Stimulated activated CD4-positive, alpha-beta T cell treated with anti-CD3 and anti-CD28 coated beads, Interleukin-12 subunit alpha, Interleukin-12 subunit beta, amount 100 ng/mL, for 4 hours (primary cell): ENCODE measurements at regions not wholly inside any gene's neighbourhood (a gene's known extent, or its start where the extent isn't known, plus 50 kb on each side); places are given as distances from the start of the nearest gene placed in this dataset.

ENCODE experiments used
- DNase-seq: peaks from one replicate; pipeline ENCODE4 v3.0.0-alpha.2; 2020

DNA sequence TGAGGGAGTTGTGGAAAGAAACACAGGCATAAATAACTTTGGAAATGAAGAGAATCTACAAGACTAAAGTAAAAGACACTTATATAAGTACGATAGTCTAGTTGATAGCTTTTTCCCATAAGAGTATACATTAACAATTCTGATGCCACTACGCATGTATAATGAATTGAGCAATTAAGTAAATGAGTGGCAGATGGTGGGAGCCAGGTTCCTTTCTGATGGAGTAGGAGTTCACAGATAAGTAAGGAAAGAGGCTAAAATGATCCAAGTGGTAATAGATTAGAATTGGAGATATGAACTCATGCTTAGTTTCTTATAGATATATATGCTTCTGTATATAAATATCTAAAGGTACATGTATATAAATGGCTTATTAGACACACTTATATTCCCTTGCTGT lies 368.3 kb downstream of the FAM181B start:
- DNase-seq, result no peak

DNA sequence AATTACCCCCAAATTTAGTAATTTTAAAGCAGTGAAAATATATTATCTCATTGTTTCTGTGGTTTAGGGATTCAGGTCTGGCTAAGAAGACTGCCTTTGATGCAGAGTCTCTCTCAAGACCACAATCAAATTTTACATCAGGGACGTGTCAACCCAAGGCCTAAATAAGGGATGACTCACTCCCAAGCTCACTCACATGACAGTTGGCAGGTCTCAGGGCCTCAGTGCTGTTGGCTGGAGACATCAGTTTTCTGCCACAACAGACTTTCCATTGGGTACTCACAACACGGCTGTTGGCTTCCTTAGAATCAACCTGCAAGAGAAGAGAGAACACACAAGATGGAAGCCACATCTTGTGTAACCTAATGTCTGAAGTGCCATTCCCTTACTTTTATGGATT lies 377.3 kb downstream of the FAM181B start:
- no peak for DNase-seq

DNA sequence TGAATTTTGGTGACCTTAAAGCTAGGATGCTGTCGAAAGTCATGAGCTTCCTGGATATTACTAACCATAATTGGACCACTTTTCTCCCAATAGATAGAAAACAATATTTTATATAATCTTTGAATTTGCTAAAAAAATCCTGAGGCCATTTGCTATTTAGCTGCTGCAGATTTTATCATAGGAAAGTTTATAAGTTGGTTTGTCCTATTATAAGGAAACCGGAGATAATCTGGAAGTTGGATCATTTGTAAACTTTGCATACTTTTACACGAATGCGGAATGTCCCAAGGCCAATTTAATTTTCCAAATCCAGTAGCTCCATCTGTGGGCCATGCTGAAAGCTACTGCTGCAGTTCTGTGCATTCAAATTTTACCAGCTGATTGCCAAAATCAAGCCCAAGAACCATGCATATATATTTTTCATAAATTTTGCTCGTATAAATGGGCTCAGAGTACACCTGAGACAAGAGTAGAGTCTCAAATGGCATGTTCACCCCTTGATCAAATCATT lies 378.3 kb downstream of the FAM181B start:
- DNase-seq, result no peak

DNA sequence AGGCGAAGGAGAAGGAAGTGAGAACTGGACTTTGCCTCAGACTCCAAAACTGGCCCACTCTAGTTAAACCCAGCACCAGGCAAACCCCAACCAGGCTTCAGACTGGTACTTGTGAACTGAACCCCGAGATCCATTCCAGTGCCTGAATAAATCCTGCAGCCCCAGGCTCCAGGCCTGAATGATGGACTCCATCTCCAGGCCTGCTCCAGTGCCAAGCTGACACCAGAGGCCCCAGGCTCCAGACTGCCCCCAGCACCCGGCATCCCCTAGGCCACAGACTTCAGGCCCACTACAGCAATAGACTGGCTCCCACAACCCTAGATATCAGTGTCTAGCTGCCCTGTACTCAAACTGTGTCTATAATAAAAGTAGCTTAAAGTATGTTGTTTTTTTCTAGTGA lies 406.8 kb downstream of the FAM181B start:
- DNase-seq, result no peak

DNA sequence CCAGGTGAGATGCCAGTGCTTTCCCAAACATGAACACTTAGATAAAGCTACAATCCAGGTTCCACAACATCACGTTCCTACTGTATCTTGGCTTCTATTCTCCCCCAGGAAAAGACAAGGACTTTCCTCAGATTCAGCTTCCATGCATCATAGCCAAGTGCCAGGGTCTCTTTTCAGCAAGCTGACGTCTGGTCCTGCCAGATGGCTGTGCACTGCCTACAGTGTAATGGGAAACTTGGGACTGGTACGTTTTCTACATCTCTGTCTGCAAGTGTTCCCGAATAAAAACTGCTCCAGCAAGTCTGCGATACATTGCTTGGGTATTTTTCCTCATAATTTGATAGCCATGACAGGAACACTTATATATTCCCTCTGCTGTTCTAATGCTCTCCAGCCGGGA lies 412.5 kb downstream of the FAM181B start:
- DNase-seq, result no peak

DNA sequence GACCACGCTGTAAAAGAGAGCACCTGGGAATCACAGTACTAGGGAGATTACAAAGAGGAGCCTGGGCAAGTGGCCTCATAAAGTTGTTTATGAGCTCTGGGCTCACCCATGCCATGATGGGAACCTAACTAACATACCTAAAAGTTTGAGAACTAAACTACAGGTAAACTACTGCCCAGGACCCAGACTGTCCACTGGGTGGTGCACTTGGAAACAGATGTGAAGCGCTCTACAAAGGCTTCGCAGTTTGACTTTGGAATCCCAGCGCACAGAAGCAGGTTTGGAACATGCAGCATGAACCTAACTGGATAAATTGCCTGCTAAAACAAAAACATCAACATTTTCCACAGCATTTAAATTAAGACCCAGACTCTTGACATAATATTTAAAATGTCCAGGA lies 418.6 kb downstream of the FAM181B start:
- DNase-seq, result no peak

DNA sequence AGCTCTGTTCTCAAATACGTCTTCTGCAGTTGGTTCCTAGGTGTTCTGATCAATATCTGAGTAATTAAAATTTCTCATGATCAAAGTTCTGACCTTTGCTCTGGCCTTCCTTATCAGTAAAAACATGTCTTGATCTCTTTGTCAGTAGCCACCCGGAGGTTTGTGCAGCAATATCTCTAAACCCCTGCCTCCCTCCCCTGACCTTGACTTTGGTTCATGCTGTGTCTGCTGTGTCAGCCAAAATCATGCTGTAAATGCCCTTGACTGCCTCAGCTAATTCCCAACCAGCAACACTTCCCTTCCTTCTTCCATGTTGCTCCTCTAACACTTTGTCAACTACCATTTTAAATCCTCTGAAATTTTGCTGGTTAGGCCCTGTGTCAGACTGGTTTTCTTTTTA lies 424.7 kb downstream of the FAM181B start:
- no peak for DNase-seq

DNA sequence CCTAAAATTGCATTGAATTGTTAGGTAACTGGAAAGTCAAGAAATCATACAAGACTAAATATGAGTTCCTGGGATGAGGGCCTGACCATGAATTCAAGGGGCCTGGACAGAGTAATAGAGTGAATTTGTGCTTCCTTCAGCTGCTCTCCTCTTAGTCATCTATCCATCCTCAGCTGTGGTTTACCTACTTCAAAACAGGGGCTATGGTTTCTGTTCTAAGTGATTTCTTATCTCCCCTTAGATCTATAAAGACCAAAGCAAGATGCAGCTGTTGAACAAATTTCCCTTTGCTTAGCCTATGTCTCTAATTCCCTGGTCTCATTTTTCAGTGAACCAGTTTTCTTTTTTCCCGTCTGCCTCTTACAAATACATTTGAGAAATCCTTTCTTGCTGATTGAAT lies 428.5 kb downstream of the FAM181B start:
- no peak for DNase-seq

DNA sequence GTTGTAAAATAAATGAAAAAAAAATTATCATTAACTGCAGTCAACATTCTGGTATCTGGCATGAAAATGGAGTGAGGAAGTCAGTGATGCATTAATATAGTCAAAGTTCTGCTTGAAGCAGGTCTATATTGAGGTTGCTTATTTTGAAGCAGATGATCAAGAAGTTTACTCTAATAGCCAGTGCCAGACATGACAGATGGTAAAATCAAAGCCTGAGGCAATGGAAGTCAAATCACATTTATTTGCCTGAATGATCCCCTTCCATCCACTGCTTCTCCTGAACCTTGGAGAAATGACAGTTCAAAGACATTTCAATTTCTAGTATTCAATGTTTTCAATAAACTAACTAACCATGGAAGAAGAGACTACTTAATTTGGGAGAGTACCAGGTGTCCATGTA lies 430.0 kb downstream of the FAM181B start:
- no peak for DNase-seq

DNA sequence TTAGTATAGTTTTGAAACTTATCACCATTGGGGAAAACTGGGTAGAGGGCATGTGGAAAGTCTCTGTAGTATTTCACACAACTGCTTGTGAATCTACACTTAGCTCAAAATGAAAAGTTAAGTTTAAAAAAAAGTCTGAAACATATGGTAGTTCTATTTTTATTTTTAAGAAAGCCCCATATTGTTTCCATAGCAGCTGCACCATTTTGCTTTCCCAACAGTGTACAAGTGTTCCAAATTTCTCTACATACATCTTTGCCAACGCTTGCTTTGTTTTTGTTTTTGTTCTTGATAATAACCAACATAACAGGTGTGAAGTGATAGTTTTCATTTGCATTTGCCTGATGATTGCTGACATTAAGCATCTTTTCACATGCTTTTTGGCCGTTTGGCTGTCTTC lies 445.2 kb downstream of the FAM181B start:
- no peak for DNase-seq

DNA sequence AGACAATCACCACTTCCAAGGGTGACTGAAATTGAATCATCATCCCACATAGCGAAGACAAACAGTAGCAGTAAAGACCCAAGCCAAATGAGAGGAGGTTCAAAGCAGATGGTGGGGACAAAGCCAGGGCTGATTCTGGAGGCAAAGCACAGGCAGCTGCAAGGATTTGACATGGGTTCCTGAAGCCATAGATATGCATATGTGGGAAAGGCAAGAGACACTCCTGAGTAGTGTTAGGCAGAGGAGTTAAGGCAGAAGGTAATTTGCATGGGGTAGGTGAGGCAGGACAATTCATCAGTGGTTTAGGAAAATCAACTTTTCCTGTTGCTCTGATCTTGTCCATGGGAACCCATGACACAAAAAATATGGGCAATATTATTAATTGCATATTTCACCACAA lies 462.8 kb downstream of the FAM181B start:
- no peak for DNase-seq

DNA sequence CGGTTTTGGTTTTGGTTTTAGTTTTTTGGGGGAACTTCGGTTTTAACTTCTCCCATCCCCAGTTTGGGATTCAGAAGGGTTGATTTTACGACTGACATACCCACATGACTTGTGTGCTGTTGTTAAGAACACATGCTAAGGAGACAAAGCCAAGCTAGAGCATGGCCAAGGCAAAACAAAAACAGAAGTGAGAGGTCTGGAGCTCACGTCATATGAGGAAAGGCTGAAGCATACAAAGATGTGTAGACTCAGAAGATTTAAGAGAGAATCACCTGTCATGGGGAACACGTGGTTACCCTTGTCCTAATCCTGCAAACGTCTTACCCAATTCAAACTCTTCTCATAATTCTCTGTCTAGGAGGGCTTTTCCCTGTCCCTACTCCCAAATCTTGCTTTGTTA lies 465.0 kb downstream of the FAM181B start:
- DNase-seq, result no peak

DNA sequence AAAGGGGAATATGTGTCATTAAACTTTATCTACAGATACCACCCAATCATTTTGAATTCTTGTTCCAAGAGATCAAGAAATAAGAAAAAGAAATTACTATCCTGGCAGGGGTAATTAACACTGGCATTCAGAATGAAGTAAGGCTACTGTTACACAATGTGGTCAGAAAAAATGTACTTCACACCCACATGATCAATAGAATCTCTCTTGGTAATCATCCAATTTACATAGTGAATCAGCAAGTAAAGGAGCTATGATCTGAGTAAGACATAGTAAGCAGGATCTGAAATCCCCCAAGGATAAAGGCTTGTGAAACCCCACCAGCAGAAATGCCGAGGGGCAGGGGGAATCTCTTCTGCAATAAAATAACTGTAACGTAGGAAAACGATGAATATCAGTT lies 466.5 kb downstream of the FAM181B start:
- DNase-seq, result no peak

DNA sequence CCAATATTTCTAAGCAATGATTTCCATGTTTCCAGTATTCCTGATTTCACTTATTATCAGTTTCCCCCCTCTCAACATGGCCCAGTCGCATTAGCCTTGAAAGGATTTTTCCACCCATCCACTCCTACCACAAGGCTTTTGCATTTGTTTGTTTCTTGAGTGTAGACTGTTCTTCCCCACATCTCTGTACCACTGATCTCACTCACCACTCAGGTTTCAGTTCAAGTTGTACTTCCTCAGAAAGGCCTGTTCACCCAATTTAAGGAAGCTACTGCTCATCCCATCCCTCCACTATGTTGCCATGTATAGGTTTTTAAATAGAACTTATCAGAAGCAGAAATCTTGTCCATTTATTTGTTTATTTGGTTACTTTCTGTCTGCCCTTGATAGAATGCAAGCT lies 472.3 kb downstream of the FAM181B start:
- DNase-seq, result no peak

DNA sequence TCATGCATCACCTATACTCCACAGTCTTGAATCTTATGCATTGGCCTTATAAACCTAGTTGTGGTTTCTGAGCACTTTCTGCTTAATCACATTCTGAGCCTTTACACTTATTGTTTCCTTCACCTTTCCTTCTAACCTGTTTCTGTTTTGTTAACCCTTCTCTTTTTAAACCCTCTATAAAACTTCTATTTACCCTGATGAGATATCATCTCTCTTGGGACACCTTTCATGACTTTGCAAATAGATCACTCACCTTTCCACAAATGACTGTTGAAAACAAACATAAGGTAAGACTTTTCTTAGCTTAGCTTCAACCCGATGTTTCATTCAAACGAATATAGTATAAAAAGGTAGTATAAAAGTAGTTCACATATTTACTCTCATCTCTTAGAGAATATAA lies 483.6 kb downstream of the FAM181B start:
- DNase-seq, result no peak

DNA sequence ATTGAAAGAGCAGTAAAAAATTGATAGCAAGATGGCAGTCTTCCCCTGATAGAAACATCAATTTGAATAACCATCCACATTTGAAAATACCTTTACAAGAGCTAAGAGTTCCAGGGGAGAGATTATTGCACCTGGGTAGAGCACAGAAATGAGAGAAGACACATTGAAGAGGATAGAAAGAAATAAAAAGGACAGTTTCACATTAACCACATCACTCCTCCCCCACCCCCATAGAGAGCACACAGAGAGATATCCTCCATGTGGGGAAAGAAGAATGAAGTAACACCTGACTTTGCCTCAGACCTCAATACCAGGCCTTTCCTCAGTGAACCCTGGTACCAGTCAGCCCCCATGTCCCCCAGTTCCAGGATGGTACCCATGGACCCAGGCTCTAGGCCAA lies 486.7 kb downstream of the FAM181B start:
- DNase-seq, result no peak

DNA sequence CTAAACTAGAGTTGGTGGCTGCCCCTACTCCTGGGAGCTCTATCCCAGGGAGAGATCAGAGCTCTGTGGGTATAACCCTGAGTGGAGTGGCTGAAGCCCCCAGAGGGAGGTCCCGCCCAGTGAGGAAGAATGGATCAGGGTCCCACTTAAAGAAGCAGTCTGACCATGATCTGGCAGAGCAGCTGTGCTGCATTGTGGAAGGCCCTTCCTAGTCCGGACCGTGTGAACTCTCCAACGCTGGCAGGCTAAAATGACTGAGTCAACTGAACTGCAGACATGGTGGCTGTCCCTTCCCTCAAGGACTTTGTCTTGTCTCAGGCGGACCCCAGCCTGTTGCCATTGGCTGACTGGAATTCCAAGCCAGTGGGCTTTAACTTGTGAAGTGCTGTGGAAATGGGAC lies 494.2 kb downstream of the FAM181B start:
- no peak for DNase-seq

DNA sequence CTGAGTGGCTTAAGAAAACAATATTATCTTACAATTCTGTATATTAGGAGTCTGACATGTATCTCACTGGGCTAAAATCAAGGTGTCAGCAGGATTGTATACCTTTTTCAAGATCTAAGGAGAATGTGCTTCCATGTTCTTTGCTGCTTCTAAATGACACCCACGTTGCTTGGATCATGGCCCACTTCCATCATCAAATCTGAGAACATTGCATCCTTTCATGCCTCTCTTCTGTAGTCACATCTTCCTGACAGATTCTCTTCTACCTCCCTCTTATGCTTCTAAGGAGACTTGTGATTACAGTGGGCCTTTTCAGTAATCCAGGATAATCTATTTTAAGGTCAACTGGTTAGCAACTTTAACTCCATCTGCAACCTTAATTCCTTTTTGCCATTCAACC lies 499.4 kb downstream of the FAM181B start:
- DNase-seq, result no peak

DNA sequence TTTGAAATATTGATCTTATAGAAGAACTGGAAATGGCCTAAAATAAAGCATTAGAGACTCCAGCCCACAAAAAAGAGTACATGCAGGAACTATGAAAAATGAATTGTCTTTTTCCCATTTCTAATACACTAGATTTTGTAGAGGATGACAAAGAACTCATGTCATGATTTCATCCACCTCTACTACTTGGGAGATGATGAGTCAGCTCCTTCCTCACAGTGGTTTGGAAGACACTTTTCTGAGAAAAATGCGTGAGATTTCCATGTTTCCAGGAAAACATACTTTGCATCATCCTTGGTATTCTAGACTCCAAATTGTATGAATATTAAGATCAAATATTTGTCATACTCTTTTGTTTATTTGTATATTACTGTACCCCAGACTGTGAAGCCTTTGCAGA lies 500.5 kb downstream of the FAM181B start:
- no peak for DNase-seq

DNA sequence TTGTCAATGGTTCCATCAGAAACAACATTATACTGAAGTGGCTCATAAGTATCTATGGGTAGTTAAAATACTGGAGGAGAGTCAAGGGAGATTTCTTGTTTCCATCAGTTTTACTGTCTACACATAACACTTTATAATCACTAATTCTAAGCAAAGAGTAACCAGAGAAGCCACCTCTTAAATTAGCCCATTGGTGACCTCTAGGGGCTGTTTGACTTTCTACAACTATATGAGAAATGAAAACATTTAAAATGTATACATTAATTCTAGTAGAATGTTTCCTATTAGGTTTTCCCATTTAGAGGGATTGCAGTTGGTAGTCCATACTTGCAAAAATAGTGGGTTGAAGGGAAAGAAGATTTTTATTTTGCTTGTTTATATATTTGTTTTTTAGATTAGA lies 504.3 kb downstream of the FAM181B start:
- no peak for DNase-seq

DNA sequence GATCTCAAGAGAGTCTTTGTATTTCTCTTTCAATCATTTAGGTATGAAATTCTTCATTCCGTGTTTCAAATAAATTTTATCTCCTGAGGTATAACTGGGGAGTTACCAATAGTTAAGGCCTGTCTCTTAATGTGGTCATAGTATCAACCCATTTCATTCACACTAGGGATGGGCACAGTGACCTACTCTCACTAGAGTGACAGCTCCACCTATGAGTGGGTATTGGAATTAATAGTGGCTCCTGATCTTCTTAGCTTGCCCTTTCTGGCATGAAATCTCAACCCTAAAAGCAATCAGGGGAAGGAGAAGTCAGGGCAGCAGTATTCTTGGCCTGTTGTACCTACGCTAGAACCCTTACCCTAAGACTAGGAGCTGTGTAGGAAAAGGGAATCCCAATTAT lies 507.7 kb downstream of the FAM181B start:
- no peak for DNase-seq

DNA sequence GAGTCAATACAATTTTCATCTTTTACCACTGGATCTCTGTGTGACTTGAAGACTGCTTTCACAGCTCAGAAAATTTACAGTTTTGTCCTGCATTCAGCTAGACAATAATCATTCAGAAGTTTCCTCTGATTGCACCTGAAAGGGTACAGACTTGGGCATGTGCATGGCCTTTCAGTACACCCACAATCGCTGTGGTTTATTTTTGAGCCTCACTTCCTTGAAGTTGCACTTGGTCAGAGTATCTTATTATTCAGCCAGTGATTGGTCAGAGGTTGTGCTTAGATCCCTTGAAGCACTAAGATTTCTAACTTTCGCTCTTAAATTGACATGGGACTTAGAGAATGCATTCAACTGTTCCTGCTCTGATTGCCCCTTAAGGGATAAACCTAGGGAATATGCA lies 508.2 kb downstream of the FAM181B start:
- DNase-seq, result no peak

DNA sequence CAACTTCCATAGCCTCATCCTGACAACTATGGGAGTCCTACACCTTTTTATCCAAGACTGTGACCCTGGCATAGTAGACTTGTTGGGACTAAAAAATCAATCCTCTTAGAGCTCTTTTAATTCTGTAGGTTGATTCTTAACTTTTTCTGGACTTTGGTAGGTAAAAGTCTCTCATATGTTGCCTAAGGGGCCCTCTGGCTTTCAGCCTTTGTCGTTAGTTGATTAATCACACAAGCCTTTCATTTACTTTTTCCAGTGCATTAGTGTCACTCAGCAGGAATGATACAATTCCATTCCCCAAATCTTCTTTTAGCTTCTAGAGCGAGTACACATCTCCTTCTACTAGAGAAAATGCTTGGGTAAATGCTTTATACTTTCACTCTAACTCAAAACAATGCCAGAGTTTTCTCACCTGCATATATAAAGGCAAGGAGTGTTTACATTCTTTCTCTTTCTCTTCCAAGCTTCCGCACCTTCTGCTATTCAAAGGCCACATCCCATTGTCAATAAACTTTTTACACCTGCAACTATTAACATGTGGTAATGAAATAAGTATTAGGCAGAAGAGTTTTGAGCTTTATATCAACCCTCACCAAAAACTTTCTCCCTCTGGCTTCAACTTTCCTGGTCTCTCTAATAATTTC lies 516.6 kb downstream of the FAM181B start:
- DNase-seq, result no peak

DNA sequence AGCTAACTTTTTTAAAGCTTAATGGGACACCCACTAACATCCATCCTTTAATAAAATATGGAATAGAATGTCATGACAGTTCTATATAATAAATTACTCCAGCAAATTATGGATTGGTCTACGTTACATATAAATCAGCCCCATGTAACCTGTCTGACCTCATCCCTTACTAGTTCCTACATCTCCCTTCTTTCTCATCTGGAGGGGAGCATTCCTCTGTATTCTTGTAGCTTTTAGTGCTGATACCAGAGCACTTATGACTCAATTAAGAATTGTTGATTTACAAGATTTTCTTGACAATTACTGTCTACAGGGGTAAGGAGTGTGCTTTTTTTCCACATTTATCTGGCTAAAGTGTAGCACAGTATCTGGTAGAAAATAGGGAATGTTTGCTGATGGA lies 523.7 kb downstream of the FAM181B start:
- DNase-seq, result no peak

DNA sequence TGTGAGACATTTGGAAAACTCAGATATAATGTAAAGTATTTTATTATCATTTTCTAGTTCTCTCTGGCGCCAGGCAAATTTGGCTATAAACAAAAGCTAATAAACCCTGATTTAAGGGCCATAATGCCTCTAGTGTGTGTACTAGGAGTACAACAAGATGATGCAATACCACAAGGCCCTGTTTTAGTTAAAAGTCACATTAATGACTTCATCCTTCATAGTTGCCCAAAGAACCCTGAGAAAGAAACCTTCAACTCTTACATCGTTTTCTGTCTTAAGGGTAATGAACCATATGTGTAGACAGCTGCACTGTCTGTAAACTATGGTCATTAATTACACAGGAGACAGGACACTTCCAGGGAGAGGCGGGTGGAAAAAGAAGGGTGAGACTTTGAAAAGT lies 538.4 kb downstream of the FAM181B start:
- no peak for DNase-seq

DNA sequence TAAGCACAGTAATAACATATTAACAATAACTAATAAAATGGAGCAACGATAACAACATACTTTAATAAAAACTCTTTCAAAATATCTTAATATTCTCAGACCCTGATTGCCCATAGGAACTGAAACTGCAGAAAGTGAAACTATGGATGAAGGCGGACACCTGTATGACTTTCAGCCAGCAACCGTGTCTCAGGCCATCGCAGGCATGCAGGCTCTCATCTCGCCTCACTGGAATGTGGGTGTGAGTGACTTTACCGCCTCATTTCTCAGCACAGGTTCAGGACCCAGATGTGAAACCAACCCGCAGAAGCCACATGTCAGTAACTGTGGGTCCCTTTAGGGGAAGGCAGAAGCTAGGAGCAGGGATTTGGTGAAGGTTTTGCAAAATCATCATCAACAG lies 539.1 kb downstream of the FAM181B start:
- DNase-seq, result no peak
